ENCODE measurements at regions not wholly inside any gene's neighbourhood (a gene's known extent, or its start where the extent isn't known, plus 50 kb on each side); places are given as distances from the start of the nearest gene placed in this dataset.

DNA sequence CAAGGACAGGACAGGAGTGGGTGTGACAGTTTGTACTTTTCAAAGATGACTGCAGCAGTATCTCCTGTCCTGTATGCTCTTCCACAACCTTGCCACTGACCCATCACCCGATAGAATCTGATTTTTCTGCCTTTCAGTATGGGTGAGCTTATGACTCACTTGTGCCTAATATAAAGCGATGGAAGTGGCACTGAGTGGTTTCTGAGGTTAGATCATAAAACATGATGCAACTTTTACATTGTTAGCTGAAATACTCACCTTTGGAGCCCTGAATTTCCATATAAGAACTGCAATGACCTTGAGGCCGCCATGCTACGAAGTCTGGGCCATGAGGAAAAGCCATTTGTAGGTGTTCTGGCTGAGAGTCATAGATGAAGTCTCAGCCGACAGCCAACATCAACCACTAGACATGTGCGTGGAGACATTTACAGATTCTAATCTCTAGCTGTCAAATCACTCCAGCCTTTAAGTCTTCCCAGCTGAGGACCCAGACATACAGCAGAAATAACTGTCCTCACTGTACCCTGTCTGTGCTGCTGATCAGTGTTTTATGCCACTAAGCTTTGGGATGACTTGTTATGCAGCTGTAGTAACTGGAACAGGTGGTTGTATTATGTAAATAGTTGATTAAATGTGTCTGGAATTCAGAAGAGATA lies 105.9 kb upstream of the ARHGAP20 start:
- no peak for DNase-seq

DNA sequence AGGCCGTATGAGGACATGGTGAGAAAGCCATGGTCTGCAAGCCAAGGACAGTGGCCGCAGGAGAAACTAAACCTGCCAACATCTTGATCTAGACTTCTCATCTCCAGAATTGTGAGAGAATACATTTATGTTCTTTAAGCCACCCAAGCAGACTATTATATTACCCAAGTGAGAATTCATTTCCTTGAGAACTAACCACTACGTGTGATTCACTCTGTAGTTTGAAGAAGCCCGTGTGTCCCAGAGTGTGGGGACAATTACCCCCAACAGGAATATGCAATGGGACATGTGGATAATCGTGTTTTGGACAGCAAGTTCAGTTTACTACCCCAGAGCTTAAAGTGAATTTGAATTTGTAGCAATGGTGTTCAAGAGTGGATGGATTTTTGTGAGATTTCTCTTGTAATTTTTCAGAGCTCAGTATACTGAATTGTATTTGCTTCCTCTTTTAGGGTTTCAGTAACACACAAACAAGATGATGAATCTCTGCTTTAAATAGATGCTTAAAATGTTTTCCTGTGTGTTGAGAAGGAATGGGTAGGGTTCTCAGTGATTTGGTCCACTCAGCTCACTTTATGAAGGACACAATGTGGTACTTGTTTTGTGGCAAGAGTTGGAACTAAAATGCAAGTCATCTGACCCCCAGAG lies 100.0 kb upstream of the ARHGAP20 start:
- no peak for DNase-seq

DNA sequence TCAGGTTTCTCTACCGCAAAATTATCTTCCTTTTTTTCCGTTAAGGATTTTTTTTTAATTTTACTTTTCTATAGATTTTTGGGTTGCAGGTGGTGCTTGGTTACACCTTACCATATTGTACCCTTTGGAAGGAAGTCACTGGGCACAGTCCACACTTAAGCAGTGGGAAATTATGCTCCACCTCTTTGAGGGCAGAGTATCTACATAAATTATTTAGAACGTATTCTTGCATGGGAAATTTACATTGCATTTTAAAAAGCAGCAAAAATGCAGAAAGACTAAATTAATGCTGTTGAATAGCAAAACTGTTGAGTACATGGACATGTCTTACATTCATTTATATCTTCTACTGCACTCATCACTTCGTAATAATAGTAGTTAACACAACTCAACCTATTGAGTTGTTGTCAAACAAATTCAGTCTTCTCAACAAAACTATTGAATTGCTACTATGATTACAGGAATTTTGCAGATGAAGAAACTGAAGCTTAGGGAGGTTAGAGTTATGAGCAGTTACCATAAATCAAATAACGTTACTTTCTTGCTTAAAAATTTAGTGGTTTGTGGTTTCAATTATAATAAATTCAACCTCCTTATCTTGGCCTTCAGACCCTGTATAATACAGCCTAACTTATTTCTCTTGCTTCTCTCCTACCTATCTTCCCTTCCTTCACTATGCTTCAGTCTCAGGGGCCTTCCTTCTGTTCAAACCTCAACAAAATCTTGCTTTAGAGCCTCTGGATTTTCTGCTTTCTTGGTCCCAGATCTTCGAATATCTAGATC lies 97.4 kb upstream of the ARHGAP20 start:
- no peak for DNase-seq

GRCh38 chr11:110808248-110808647 lies 96.0 kb upstream of the ARHGAP20 start:
- no peak for DNase-seq

- DNase-seq: no peak
Observed at GRCh38 chr11:110807801-110808200, 95.6 kb upstream of the ARHGAP20 start.

DNA sequence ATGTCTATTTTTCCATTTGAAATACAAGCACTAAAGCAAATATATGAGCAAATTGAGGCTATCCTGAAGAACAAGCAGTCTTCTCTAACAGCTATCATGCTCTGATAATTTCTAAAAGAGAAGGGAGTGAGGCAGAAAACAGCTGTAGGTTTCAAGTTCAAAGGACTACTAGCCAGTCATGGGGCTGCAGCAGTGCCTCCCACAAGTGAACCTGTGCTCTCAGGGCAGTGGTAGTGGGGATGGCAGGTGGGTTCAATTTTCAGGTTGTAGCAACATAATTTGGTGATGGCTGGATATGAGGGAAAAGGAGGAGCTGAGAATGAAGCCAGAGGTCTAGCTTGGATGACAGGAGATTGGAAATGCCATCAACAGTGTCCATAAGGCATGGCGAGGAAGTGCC lies 93.5 kb upstream of the ARHGAP20 start:
- DNase-seq: no peak

DNA sequence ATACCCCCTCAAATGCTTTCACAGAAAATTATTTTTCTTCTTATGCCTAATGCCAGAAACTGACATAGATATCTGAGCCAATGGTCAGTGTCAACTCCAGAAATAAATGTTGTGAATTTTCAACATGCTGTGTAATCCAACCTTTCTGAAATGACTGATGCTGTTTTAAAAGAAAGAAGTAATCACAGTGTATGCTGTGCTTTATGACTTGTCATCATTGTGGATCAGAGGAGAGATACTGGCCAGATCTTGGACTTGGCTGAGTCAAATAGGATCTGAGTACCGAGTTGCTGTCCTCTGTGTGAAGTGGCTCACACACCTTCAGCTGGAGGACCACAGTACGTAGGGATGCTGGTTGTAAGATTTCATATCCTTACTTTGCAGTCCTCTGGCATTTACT lies 89.9 kb upstream of the ARHGAP20 start:
- no peak for DNase-seq

DNA sequence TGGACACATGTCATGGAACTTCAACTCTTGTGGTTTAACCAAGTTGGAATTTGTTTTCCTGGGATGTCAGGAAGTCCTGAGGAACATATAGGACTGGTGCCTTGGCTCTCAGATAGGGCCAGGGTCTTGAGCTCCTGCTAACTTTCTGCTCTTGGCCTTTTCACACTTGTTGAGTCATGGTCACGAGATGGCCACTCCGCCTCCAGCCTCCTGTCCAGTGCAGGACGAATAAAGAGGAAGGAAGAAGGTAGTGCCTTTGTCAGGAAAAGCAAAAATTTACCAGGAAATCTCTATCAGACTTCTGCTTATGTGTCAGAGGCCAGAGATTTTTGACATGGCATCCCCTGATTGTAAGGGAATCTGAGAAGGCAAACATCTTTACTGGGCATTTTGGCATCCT lies 89.1 kb upstream of the ARHGAP20 start:
- no peak for DNase-seq

- no peak for DNase-seq
Observed at GRCh38 chr11:110798201-110798900, 86.1 kb upstream of the ARHGAP20 start.

DNA sequence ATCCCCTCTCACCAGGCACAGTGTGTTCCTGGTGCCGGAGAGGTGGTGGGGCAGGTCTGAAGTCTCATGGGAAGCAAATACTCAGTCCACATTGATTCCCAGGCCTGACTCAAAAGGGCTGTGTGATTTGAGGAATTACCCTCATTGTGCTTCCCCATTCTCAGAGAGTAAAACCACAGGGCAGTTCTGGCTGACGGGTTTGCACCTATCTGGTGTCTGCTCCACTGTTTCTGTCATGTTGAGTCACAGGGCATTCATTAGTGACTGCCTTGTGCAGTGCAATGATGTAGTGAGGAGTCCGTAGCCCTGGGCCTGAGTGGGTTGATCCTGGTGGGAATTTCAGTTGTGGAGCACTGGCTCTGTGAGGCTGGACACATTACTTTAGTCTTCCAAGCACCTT lies 85.2 kb upstream of the ARHGAP20 start:
- no peak for DNase-seq

GRCh38 chr11:110795112-110795624 lies 82.9 kb upstream of the ARHGAP20 start:
- DNase-seq: no peak

- no peak for DNase-seq
Observed at GRCh38 chr11:110793556-110793955, 81.3 kb upstream of the ARHGAP20 start.

DNA sequence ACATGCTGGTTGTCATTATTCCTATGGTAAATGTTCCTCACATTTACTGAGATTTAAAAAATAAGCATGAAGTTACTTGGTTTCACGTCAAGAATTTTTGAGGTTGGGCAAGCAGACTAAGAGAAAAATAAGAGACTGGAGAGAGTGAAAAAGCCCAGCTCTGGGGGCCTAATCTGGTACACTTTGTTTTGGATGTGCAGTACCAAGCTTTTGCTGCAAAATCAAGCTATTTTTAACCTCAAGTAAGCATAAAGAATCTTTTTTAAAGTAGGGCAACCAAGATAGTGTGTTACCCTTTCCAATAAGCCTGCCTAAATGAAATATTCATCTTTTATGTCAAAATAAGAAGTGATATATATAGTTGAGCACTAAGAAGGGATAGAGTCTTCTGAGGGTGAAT lies 79.4 kb upstream of the ARHGAP20 start:
- no peak for DNase-seq

- no peak for DNase-seq
Observed at GRCh38 chr11:110787680-110788079, 75.4 kb upstream of the ARHGAP20 start.

GRCh38 chr11:110786226-110786902 lies 74.1 kb upstream of the ARHGAP20 start:
- DNase-seq: no peak

DNA sequence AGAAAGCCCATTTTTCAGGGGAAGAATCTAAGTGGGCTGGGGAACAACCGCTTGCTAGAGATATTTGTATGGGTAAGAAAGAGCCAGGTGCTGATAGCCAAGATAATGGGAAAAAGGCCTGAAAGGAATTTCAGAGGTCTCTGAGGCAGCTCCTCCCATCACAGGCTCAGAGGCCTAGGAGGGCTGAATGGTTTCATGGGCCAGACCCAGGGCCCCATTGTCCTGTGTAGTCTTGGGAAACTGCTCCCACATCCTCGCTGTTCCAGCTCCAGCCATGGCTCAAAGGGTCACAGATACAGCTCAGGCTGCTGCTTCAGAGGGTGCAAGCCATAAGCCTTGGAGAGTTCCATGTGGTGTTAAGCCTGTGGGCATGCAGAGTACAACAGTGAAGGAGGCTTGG lies 73.2 kb upstream of the ARHGAP20 start:
- DNase-seq: no peak

DNA sequence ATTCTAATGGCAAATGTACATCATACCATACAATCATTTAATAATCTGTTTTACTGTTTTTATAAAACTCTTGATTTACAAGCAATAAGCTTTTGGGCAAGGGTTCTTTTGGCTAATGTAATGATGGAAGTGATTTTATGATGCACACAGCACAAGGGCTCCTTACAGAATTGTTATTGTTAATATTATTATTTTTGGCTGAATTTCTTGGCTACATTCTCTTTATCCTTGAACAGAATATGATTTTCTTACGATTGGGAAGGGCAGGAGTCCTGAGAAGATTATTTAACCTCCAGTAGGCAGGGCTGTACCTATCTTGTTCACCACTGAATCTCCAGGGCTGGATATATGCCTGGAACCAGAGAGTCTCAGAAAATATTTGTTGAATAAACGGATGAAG lies 70.4 kb upstream of the ARHGAP20 start:
- no peak for DNase-seq

DNA sequence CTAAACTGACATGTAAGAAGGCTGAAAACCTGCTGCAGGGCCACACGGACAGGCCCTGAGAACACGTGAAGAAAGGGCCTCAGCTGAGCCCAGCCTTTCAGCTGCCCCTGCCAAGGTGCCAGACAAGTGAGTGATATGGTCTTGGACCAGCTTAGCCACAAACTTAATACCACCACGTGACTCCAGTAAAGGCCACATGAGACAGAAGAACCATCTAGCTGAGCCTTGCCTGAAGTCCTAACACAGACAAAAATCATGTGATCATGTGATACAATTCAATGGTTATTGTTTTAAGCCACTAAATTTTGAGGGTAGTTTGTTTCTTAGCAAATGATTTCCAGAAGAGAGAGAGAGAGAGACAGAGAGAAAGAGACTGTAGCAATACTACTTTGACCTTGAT lies 66.9 kb upstream of the ARHGAP20 start:
- DNase-seq: no peak

- no peak for DNase-seq
Observed at GRCh38 chr11:110778343-110778742, 66.1 kb upstream of the ARHGAP20 start.

DNA sequence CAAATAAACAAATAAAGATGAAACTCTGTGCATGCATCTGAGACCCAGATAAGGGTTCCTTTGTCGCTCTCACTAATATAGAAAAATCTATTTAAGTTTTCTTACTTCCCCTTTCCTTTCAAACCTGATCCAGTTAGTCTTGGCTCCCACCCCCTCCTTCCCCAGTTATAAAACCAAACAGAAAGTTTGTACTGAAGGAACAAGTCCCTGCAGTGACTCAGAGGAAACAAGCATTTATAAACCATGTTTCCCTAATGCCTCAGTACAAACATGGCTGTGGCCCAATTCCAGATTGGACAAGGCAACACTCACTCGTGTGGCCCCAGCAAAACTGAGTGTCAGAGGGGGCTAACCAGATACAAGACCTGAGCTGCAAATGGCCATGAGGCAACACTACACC lies 65.5 kb upstream of the ARHGAP20 start:
- no peak for DNase-seq

- no peak for DNase-seq
Observed at GRCh38 chr11:110776081-110776480, 63.8 kb upstream of the ARHGAP20 start.

GRCh38 chr11:110774138-110775014 lies 62.1 kb upstream of the ARHGAP20 start:
- DNase-seq: no peak

Data from NCI-H82 (cell line).